ENCODE measurements at regions not wholly inside any gene's neighbourhood (a gene's known extent, or its start where the extent isn't known, plus 50 kb on each side); places are given as distances from the start of the nearest gene placed in this dataset.

DNA sequence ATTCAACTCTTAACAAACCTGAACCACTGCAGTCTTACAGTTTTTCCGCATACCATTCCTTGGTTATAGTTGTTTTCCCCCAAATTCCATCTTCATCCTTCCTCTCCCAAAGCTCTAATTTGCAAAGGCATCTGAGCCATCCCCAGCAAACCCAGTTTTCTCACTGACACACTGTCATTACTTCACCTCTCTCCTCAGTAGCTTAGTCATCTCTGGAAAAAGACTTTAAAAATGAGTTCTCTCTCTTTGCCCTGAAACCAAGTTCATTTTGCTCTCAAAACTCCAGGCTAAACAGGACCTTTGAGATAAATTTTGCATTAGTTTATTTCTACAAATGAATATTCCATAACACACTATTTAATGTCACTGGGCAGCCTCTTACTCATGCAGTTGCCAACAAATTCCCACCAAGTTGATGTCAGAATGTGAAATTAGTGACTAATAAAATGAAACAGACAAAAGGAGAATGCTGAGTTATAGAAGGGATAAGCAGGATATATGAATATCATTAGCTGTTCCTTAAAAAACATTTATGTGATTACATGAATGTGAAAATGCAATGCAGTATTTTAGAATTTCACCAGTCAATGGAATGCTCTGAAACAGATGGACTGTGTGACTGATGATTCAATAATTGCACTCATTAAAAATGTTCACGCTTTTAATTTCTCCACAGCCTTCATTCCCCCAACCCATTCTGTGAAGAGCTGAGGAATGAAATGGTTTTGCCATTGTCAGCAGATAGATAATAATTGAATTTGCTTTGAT, 107.4 kb upstream of the DMAC1 start:
- Mint-ChIP-seq H3K4me1 (peaks cover 7% of the 10 kb centered on the region), H3K9me3 (no peaks in the 10 kb centered on the region), H3K4me3 (no peak overlapping the region), H3K27me3 (no peaks in the 10 kb centered on the region), H3K27ac (no peak overlapping the region), H3K36me3 (no peaks in the 10 kb centered on the region)
- DNase-seq = no peak
- CTCF ChIA-PET = no interaction called here

DNA sequence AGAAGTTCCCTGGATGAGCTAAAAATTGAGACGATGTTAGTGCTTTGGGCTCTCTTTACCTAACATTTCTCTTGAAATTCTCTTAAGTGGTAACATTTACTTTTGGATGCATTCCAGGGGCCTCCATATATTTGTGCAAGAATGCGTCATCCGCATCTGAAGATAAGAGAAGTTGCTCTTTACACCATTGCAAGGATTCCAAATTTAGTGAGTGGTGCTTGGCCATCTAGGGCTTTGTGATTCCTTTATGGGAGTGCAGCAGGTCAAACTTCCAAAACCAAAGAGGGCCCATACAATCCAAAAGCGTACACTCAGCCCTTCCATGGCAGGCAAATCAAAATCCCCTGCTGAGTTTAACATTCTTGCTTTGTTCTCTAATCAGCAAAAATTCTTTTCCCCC, 102.0 kb upstream of the DMAC1 start:
- H3K4me3 Mint-ChIP-seq = no peak overlapping the region
- CTCF ChIA-PET = no interaction called here
- no peak overlapping the region for H3K27ac Mint-ChIP-seq
- H3K36me3 Mint-ChIP-seq = no peaks in the 10 kb centered on the region
- H3K4me1 Mint-ChIP-seq = no peaks in the 10 kb centered on the region
- no peaks in the 10 kb centered on the region for H3K9me3 Mint-ChIP-seq
- DNase-seq = no peak
- H3K27me3 Mint-ChIP-seq = no peaks in the 10 kb centered on the region

GRCh38 chr9:7900541-7900940, 101.0 kb upstream of the DMAC1 start:
- DNase-seq = no peak
- H3K27me3 Mint-ChIP-seq = no peaks in the 10 kb centered on the region
- CTCF ChIA-PET = no interaction called here
- H3K27ac Mint-ChIP-seq = no peak overlapping the region
- H3K4me1 Mint-ChIP-seq = no peaks in the 10 kb centered on the region
- no peaks in the 10 kb centered on the region for H3K9me3 Mint-ChIP-seq
- no peaks in the 10 kb centered on the region for H3K36me3 Mint-ChIP-seq
- H3K4me3 Mint-ChIP-seq = no peak overlapping the region

DNA sequence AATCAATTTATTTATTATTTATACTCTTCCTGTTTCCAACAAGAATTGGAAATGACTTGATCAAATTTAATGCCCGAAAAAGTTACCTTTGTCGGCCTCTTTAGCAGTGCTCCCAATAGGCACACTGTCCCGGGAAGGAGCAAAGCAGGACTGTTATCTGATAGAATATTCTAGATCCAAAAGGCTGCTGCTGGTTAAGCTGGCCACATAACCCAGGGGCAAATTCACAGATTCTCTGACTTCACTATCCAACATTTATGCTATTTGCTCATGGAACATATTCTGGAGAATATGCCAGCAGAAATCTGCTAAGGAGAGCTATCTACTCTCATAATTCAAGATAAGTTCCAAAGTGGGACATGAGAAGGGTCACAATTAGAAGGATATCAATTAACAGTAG, 100.2 kb upstream of the DMAC1 start:
- no peaks in the 10 kb centered on the region for H3K9me3 Mint-ChIP-seq
- no peaks in the 10 kb centered on the region for H3K27me3 Mint-ChIP-seq
- no peaks in the 10 kb centered on the region for H3K4me1 Mint-ChIP-seq
- DNase-seq = no peak
- CTCF ChIA-PET = no interaction called here
- no peak overlapping the region for H3K27ac Mint-ChIP-seq
- no peaks in the 10 kb centered on the region for H3K36me3 Mint-ChIP-seq
- no peak overlapping the region for H3K4me3 Mint-ChIP-seq

DNA sequence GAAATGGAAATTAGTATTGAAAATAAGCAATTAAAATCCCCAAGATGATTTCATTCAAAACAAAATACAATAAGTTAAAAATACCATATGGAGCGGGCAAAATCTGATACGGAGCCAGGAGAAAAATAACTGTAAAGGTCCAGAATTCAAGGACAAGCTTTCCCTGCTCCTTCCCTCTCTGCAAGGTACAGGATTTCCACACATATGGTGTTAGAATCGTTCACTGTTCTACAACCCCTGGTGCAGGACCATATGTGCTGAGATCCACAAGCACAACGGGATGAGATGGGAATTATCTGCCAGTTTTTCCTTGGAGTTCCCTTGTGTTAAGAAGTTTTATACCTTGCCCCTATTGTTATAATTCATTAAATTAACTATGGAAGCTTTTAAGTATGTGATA, 94.7 kb upstream of the DMAC1 start:
- H3K4me3 Mint-ChIP-seq = no peak overlapping the region
- H3K9me3 Mint-ChIP-seq = peaks cover 2% of the 10 kb centered on the region
- no peaks in the 10 kb centered on the region for H3K27me3 Mint-ChIP-seq
- CTCF ChIA-PET = no interaction called here
- H3K4me1 Mint-ChIP-seq = no peaks in the 10 kb centered on the region
- no peak for DNase-seq
- no peak overlapping the region for H3K27ac Mint-ChIP-seq
- no peaks in the 10 kb centered on the region for H3K36me3 Mint-ChIP-seq

DNA sequence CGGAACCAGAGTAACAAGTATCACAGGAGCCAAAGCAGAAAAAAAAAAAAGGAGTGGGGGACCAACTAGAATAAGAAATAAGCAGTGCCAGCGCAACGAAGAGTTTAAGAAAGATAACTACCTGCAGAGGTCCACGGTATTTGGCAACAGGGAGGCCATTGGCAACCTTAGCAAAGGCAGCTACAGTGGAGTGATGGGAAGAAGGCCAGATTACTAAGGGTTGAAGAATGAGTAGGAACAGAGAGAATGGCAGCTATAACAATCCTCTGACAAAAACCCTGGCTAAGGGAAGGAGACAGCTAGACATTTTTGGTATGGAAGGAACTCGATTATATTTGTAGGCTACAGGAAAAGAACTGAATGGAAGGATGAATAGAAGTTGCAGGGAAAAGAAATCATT, 93.4 kb upstream of the DMAC1 start:
- CTCF ChIA-PET = no interaction called here
- H3K9me3 Mint-ChIP-seq = peaks cover 2% of the 10 kb centered on the region
- no peak overlapping the region for H3K4me3 Mint-ChIP-seq
- H3K27me3 Mint-ChIP-seq = no peaks in the 10 kb centered on the region
- H3K36me3 Mint-ChIP-seq = no peaks in the 10 kb centered on the region
- no peak overlapping the region for H3K27ac Mint-ChIP-seq
- DNase-seq = no peak
- H3K4me1 Mint-ChIP-seq = no peaks in the 10 kb centered on the region

GRCh38 chr9:7879551-7880245, 80.1 kb upstream of the DMAC1 start:
- peaks cover 11% of the 10 kb centered on the region for H3K4me1 Mint-ChIP-seq
- no peaks in the 10 kb centered on the region for H3K27me3 Mint-ChIP-seq
- H3K27ac Mint-ChIP-seq = no peak overlapping the region
- no peak overlapping the region for H3K4me3 Mint-ChIP-seq
- peak; percentile 46 for DNase-seq
- H3K9me3 Mint-ChIP-seq = peaks cover 21% of the 10 kb centered on the region
- no peaks in the 10 kb centered on the region for H3K36me3 Mint-ChIP-seq
- CTCF ChIA-PET = interaction anchor here (0.8 kb wide), 1 partner anchor 102 kb away, joined by 3 read pairs; no protein-coding TSS in a partner anchor

- H3K9me3 Mint-ChIP-seq = peaks cover 11% of the 10 kb centered on the region
- peaks cover 5% of the 10 kb centered on the region for H3K4me1 Mint-ChIP-seq
- no peaks in the 10 kb centered on the region for H3K27me3 Mint-ChIP-seq
- H3K36me3 Mint-ChIP-seq = no peaks in the 10 kb centered on the region
- H3K4me3 Mint-ChIP-seq = no peak overlapping the region
- no peak overlapping the region for H3K27ac Mint-ChIP-seq
- CTCF ChIA-PET = no interaction called here
- DNase-seq = no peak
Observed at GRCh38 chr9:7871977-7872730, 72.6 kb upstream of the DMAC1 start.

GRCh38 chr9:7869340-7869739, 69.8 kb upstream of the DMAC1 start:
- Mint-ChIP-seq H3K4me1 (peaks cover 5% of the 10 kb centered on the region), H3K4me3 (no peak overlapping the region), H3K9me3 (peaks cover 3% of the 10 kb centered on the region)

GRCh38 chr9:7862170-7862569, 62.6 kb upstream of the DMAC1 start:
- no peaks in the 10 kb centered on the region for H3K9me3 Mint-ChIP-seq
- no peak overlapping the region for H3K27ac Mint-ChIP-seq
- no peaks in the 10 kb centered on the region for H3K27me3 Mint-ChIP-seq
- DNase-seq = no peak
- H3K4me1 Mint-ChIP-seq = no peaks in the 10 kb centered on the region
- CTCF ChIA-PET = no interaction called here
- no peaks in the 10 kb centered on the region for H3K36me3 Mint-ChIP-seq
- H3K4me3 Mint-ChIP-seq = no peak overlapping the region

More at GRCh38 chr9:7869340-7869739, 69.8 kb upstream of the DMAC1 start:
- Mint-ChIP-seq H3K27me3 (no peaks in the 10 kb centered on the region), H3K36me3 (no peaks in the 10 kb centered on the region), H3K27ac (no peak overlapping the region)
- CTCF ChIA-PET = no interaction called here
- no peak for DNase-seq

- CTCF ChIA-PET = no interaction called here
- Mint-ChIP-seq H3K27me3 (no peaks in the 10 kb centered on the region), H3K27ac (no peak overlapping the region), H3K4me1 (no peaks in the 10 kb centered on the region), H3K4me3 (no peak overlapping the region), H3K9me3 (no peaks in the 10 kb centered on the region), H3K36me3 (no peaks in the 10 kb centered on the region)
- DNase-seq = no peak
Observed at GRCh38 chr9:7861086-7861485, 61.5 kb upstream of the DMAC1 start.

DNA sequence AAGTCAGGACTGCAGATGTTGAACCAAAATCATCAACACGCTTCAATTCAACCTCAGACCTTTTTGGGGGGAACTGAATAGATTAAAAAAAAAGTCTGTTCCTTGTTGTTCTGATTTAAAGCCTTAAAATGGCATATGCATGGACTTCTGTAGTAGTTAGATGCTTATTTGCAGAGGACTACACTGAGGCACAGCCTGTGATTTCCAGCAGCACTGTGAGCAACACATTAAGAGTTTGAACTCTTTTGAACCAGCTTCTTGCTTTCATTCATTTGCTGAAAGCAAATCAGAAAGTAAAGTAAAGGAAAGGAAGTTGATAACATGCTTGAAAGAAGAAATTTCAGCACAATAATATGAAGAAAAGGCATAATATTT, 60.7 kb upstream of the DMAC1 start:
- Mint-ChIP-seq H3K4me3 (no peak overlapping the region), H3K27me3 (no peaks in the 10 kb centered on the region), H3K9me3 (no peaks in the 10 kb centered on the region), H3K4me1 (no peaks in the 10 kb centered on the region), H3K36me3 (no peaks in the 10 kb centered on the region), H3K27ac (no peak overlapping the region)
- no peak for DNase-seq
- CTCF ChIA-PET = no interaction called here

GRCh38 chr9:7859701-7860334, 60.2 kb upstream of the DMAC1 start:
- Mint-ChIP-seq H3K4me1 (no peaks in the 10 kb centered on the region), H3K27ac (no peak overlapping the region), H3K9me3 (no peaks in the 10 kb centered on the region), H3K4me3 (no peak overlapping the region), H3K36me3 (no peaks in the 10 kb centered on the region), H3K27me3 (no peaks in the 10 kb centered on the region)
- no peak for DNase-seq
- CTCF ChIA-PET = no interaction called here

DNA sequence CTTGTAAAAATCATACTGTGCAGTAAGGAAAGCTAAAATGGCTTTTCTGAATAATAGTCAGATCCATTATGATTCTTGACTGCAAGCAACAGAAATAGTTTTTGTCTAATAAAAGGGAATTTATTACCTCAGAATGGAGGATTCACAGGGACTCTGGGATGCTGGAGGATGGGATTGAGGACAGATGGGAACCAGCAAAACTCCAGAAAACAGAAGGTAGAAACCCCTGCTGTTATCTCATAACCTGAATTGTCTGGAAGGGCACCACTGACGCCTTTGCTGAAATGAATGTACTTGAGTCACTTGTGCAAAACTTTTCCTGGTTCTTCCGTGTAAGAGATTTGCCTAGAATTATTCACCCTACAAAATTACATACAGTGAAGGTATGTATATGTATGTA, 58.6 kb upstream of the DMAC1 start:
- H3K36me3 Mint-ChIP-seq = no peaks in the 10 kb centered on the region
- no peak for DNase-seq
- no peak overlapping the region for H3K4me3 Mint-ChIP-seq
- no peaks in the 10 kb centered on the region for H3K27me3 Mint-ChIP-seq
- H3K4me1 Mint-ChIP-seq = no peaks in the 10 kb centered on the region
- CTCF ChIA-PET = no interaction called here
- H3K9me3 Mint-ChIP-seq = no peaks in the 10 kb centered on the region
- H3K27ac Mint-ChIP-seq = no peak overlapping the region
